Loucy (cell line): ENCODE measurements at regions not wholly inside any gene's neighbourhood (a gene's known extent, or its start where the extent isn't known, plus 50 kb on each side); places are given as distances from the start of the nearest gene placed in this dataset.

Source experiments
- H2AFZ ChIP-seq: fragments of 200-600 bp; sonication (generic); 2 replicates; pipeline ENCODE4 v1.6.0; 2016; ENCODE audit warnings: antibody characterized with exemption, mild to moderate bottlenecking, low read length, moderate library complexity
- H3F3A ChIP-seq: fragments of 200-600 bp; 2 replicates; pipeline ENCODE4 v1.6.0; 2016; ENCODE audit warnings: antibody characterized with exemption, low read depth, mild to moderate bottlenecking
- H3K27me3 ChIP-seq: fragments of 200-600 bp; sonication (generic); 2 replicates; pipeline ENCODE4 v1.6.1; 2014; ENCODE audit warnings: low read length, mild to moderate bottlenecking; ENCODE audit not compliant: insufficient read depth, poor library complexity, severe bottlenecking
- H3K36me3 ChIP-seq: fragments of 200-600 bp; sonication (generic); 2 replicates; pipeline ENCODE4 v1.6.1; 2016; ENCODE audit warnings: low read length; ENCODE audit not compliant: insufficient read depth
- H3K4me1 ChIP-seq: fragments of 200-600 bp; sonication (generic); 2 replicates; pipeline ENCODE4 v1.5.1; 2014; ENCODE audit warnings: low read length, mild to moderate bottlenecking; ENCODE audit not compliant: insufficient read depth, poor library complexity, severe bottlenecking
- H3K4me2 ChIP-seq: fragments of 200-600 bp; sonication (generic); 2 replicates; pipeline ENCODE4 v1.6.0; 2014; ENCODE audit warnings: antibody characterized with exemption, low read length, low read depth, mild to moderate bottlenecking; ENCODE audit not compliant: poor library complexity, severe bottlenecking
- H3K4me3 ChIP-seq: fragments of 200-600 bp; sonication (generic); 2 replicates; pipeline ENCODE4 v1.5.1; 2014; ENCODE audit warnings: low read length, mild to moderate bottlenecking, mixed read lengths; ENCODE audit not compliant: poor library complexity, severe bottlenecking
- H3K79me2 ChIP-seq: fragments of 200-600 bp; sonication (generic); 2 replicates; pipeline ENCODE4 v1.6.1; 2014; ENCODE audit warnings: low read length; ENCODE audit not compliant: insufficient read depth
- H3K9ac ChIP-seq: fragments of 200-600 bp; sonication (generic); 2 replicates; pipeline ENCODE4 v1.6.0; 2014; ENCODE audit warnings: mild to moderate bottlenecking, low read depth, low read length, moderate library complexity; ENCODE audit not compliant: poor library complexity, severe bottlenecking
- H3K9me2 ChIP-seq: fragments of 200-600 bp; sonication (generic); replicated peaks from 2 replicates; pipeline ENCODE4 v1.6.1; 2016; ENCODE audit warnings: low read depth, low read length, mixed read lengths
- H3K9me3 ChIP-seq: fragments of 200-600 bp; sonication (generic); 2 replicates; pipeline ENCODE4 v1.6.1; 2014; ENCODE audit warnings: mild to moderate bottlenecking, antibody characterized with exemption, low read length, low read depth; ENCODE audit not compliant: insufficient read depth
- H4K20me1 ChIP-seq: fragments of 200-600 bp; sonication (generic); 2 replicates; pipeline ENCODE4 v1.6.0; 2014; ENCODE audit warnings: antibody characterized with exemption, low read length, mild to moderate bottlenecking; ENCODE audit not compliant: insufficient read depth, poor library complexity, severe bottlenecking
- CTCF ChIP-seq: fragments of 200-600 bp; sonication (generic); conservative IDR thresholded peaks from 2 replicates; pipeline ENCODE4 v1.5.1; 2014; ENCODE audit warnings: mild to moderate bottlenecking, antibody characterized with exemption, low read length
- EZH2phosphoT487 ChIP-seq: fragments of 200-600 bp; IDR thresholded peaks from 2 replicates; pipeline ENCODE4 v1.6.1; 2018; ENCODE audit warnings: antibody characterized with exemption, mild to moderate bottlenecking, moderate library complexity, borderline replicate concordance

- Histone ChIP-seq H4K20me1 (no peaks in the 10 kb centered on the region), H3K27me3 (no peaks in the 10 kb centered on the region), H3F3A (no peaks in the 10 kb centered on the region), H3K4me1 (no peaks in the 10 kb centered on the region), H3K36me3 (no peaks in the 10 kb centered on the region), H3K9me3 (no peaks in the 10 kb centered on the region), H2AFZ (no peak overlapping the region), H3K79me2 (no peaks in the 10 kb centered on the region), H3K4me3 (no peak overlapping the region), H3K9ac (no peak overlapping the region), H3K4me2 (no peak overlapping the region), H3K9me2 (no peaks in the 10 kb centered on the region)
- TF ChIP-seq EZH2phosphoT487 (no peak), CTCF (no peak)
Observed at GRCh38 chr18:56333146-56333545, 305.2 kb downstream of the TXNL1 start.

GRCh38 chr18:56332371-56332770, 306.0 kb downstream of the TXNL1 start:
- H3F3A ChIP-seq: no peaks in the 10 kb centered on the region
- no peaks in the 10 kb centered on the region for H3K27me3 ChIP-seq
- H3K36me3 ChIP-seq: no peaks in the 10 kb centered on the region
- H4K20me1 ChIP-seq: no peaks in the 10 kb centered on the region
- H2AFZ ChIP-seq: no peak overlapping the region
- no peak for TF ChIP-seq CTCF
- no peak overlapping the region for H3K9ac ChIP-seq
- H3K4me1 ChIP-seq: no peaks in the 10 kb centered on the region
- H3K4me2 ChIP-seq: no peak overlapping the region
- no peaks in the 10 kb centered on the region for H3K9me2 ChIP-seq
- no peaks in the 10 kb centered on the region for H3K79me2 ChIP-seq
- H3K9me3 ChIP-seq: no peaks in the 10 kb centered on the region
- no peak overlapping the region for H3K4me3 ChIP-seq

- Histone ChIP-seq H3F3A (no peaks in the 10 kb centered on the region), H3K9me3 (no peaks in the 10 kb centered on the region), H3K27me3 (no peaks in the 10 kb centered on the region), H3K79me2 (no peaks in the 10 kb centered on the region), H2AFZ (no peak overlapping the region), H3K4me1 (no peaks in the 10 kb centered on the region), H4K20me1 (no peaks in the 10 kb centered on the region), H3K4me2 (peak overlapping the region; percentile 26), H3K9ac (peak overlapping the region; percentile 11), H3K36me3 (no peaks in the 10 kb centered on the region), H3K9me2 (no peaks in the 10 kb centered on the region), H3K4me3 (no peak overlapping the region)
- TF ChIP-seq EZH2phosphoT487 (no peak), CTCF (no peak)
Observed at GRCh38 chr18:56330366-56331110, 307.9 kb downstream of the TXNL1 start.
